GM21515 (cell line): ENCODE measurements at regions not wholly inside any gene's neighbourhood (a gene's known extent, or its start where the extent isn't known, plus 50 kb on each side); places are given as distances from the start of the nearest gene placed in this dataset.
"Not testable (repeated sequence)": the region's sequence is repeated elsewhere in the genome, so short reads cannot be mapped to it uniquely, and the experiment has no call there.

Experiments
- ATAC-seq: cut with Tn5 transposase; IDR thresholded peaks from one replicate; pipeline ENCODE4 v1.9.1; 2021; ENCODE audit not compliant: unreplicated experiment

GRCh38 chr2:219724628-219725027, 97.2 kb downstream of the SLC4A3 start:
- no peak for ATAC-seq

DNA sequence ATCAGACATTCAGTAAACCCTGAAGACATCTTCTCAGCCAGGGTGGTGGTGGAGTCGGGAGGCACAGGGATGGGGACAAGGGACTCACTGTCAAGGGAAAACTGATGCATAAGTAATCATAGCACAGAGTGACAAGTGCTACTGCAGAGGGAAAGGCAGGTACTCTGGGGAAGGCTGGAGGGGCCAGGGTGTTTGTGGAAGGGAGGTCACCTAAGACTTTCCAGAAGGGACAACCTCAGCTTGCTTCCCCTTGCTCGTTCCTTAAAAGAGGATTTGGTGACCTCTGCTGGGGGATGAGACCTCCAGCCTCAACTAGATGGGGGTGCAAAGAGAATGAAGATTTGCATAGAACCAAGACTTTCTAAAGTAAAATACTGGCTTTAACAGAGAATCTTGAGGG, 99.5 kb downstream of the SLC4A3 start:
- ATAC-seq = no peak

- no peak for ATAC-seq
Observed at GRCh38 chr2:219727771-219728429, 100.5 kb downstream of the SLC4A3 start.

- ATAC-seq = no peak
Observed at GRCh38 chr2:219728991-219729487, 101.6 kb downstream of the SLC4A3 start.

DNA sequence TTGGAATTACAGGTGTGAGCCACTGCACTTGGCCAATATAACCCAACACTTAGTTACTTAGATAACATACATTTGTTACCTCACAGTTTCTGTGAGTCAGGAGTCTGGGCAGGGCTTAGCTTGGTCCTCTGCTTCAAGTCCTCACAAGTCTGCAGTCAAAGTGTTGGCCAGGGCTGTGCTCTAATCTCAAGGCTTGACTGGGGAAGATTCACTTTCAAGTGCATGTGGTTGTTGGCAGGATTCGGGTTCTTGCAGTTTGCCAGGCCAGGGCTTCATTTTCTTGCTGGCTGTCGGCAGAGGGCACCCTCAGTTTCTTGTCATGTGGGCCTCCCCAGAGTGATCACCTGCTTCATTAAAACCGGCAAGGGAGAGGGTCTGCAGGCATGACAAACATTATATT, 103.7 kb downstream of the SLC4A3 start:
- no peak for ATAC-seq

- no peak for ATAC-seq
Observed at GRCh38 chr2:219733106-219733505, 105.7 kb downstream of the SLC4A3 start.

GRCh38 chr2:219733746-219734145, 106.3 kb downstream of the SLC4A3 start:
- ATAC-seq = no peak

- no peak for ATAC-seq
Observed at GRCh38 chr2:219736209-219736608, 108.8 kb downstream of the SLC4A3 start.

- no peak for ATAC-seq
Observed at GRCh38 chr2:219737270-219737691, 109.9 kb downstream of the SLC4A3 start.

- ATAC-seq = no peak
Observed at GRCh38 chr2:219739066-219739465, 111.6 kb downstream of the SLC4A3 start.

DNA sequence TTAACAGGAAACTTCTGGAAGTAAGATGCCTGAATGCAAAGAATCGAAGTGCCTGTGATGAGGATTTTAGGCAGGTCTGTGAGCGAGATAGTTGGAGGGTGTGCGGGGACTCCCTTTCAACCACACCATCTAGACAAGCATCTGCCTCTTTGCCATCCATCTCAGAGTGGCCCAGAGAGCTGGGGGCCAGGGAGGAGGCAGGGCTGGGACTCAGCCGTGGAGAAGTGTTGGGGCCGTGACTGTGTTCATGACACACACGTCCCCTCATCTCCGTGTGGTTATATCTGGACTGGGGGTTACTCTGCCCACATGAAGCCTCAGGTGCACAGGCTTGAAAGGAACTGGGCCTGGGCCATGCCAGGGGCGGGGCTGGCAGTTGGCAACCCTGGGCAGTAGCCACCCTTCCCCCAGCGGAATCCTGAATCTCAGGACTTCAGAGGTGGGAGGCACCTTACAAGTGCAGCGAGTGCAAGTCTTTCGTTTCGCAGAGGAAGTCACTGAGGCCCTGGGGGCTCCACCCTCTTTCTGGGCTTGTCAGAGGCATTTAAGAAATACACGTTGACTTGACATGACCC, 112.5 kb downstream of the SLC4A3 start:
- ATAC-seq = no peak

DNA sequence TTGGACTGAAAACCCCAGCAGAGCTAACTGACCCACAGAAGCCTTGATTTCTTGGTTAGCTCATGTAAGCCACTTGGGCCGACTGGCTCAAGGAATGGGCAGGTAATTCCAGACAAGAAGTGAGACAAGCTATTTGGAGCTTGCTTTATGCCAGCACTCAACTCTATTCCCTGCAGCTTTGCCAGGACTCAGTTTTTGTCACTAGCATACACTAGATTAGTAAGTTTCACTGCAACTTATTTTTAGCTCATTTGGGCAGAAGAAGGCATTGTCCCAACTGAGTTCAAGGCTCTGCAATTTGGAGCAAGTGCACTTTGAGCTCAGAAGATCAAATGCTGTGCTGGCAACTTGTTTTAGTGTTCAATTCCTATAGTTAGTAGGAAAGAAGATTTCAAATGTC, 116.1 kb downstream of the SLC4A3 start:
- no peak for ATAC-seq

DNA sequence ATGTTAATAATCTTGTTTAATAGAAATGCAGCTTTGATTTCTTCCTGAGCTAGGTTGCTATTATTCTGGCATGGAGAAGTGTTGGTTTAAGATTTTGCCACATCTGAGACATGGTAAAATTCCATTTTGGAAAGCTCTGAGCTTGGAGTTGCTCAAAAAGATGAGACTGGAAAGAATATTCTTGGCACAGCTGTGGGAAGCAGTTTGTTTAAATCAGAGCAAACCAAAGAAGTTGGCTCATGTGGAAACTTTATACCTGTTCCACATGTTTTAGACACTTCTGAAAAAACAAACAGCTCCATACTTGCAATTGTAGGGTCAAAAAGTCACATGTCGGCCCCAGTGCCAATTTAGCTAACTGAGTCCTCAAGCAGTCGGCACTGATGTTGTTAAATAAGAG, 116.6 kb downstream of the SLC4A3 start:
- ATAC-seq = no peak

- no peak for ATAC-seq
Observed at GRCh38 chr2:219744600-219744999, 117.2 kb downstream of the SLC4A3 start.

- ATAC-seq = no peak
Observed at GRCh38 chr2:219747637-219748036, 120.2 kb downstream of the SLC4A3 start.

DNA sequence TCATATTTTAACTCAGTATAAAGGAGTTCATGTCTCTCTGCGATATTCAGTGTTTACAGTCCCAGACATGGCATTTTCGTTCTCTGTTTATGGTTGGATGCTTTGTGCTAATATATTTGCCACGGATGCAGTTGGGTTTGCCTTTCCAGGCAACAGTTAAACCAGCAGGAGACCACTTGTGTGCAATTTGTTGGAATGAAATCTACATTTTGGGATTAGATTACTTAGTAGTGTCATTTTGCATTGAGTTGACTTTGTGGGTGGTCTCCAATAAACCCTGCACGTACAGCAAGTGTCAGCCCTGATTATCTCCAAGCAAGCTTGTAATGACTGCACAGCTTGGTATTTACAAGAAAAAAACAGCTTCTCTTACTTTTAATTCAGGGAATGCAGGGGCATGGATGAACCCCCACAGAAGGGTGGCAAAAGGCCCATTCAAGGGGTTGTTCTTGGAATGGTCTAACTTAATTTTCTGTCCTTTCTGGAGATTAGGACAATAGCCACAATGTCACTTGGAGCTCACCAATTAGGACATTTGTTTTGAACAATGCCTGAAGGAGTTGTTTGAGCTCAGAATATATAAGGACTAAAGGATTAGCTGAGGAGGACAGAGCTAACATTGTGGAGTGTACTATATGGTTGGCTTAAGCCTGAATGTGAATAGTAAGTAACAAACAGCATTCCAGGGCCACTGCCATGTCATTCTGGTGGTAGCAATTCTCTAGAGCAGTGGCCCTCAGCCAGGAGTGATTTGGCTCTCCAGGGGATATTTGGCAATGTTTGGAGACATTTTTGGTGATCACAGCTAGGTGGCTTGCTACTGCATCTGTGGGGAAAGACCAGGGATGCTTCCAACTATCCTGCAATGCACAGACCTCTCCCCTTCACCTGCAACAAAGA, 121.5 kb downstream of the SLC4A3 start:
- no peak for ATAC-seq

- not testable (repeated sequence) for ATAC-seq
Observed at GRCh38 chr2:219751121-219751520, 123.7 kb downstream of the SLC4A3 start.

DNA sequence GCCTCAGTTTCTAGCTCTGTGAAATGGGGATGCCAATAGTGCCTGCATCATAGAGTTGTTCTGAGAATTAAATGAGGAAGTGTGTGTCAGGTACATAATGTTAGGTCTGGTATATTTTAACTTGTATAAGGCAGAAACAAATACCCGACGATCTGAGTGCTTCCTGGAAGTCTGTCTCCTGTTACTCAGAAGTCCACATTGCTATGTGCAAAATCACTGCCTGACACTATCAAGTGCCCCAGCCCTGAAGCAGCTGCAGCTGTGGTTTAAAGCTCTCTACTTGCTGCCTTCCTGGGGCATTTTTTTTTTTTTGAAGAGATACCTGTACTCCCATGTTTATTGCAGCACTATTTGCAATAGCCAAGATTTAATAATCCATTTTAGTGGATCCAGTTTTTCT, 125.3 kb downstream of the SLC4A3 start:
- ATAC-seq = no peak

DNA sequence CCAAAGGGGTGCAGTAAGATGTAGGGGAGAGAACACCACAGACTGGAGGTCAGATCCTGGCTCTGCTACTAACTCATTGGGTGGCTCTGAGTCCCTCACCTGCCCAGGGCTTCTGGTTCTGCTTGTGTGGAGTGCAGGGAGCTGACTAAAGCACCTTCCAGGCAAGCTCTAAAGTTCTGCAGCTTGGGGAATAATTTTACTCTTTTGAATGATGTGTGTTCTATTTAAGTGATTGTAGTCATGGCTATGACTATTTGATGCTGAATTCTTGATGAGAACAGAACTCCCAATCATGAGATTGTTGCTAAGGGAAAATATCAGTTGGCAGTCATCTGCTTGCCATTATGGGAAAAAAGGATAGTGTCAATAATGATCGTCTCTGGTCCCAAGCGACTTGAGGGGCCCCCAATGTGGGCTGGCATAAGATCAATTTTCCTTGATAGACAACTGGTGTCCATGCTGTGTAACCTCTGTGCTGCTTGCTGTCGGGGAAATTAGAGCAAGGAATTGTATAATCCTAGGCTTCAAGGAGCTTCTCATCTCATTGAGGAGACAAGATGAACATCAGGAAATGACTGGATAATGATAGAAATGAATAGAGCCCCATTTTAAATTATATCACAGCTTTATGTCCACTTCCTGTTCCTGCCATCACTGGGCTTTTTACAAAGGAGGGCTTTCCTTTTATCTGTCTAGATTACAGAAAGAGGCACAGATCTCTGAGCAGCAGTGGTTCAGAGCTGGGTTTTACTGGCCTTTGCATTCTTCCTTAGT, 131.7 kb downstream of the SLC4A3 start:
- ATAC-seq = no peak

GRCh38 chr2:219759801-219760200, 132.4 kb downstream of the SLC4A3 start:
- no peak for ATAC-seq
